Ureter (tissue), 1 donor: ENCODE measurements at regions not wholly inside any gene's neighbourhood (a gene's known extent, or its start where the extent isn't known, plus 50 kb on each side); places are given as distances from the start of the nearest gene placed in this dataset.

Experiments used
- DNase-seq: peaks from one replicate; pipeline ENCODE4 v3.0.0-alpha.2; 2020; ENCODE audit warnings: low spot score
- donor health status: DM: yes; HTN: yes; CAD: no.

DNA sequence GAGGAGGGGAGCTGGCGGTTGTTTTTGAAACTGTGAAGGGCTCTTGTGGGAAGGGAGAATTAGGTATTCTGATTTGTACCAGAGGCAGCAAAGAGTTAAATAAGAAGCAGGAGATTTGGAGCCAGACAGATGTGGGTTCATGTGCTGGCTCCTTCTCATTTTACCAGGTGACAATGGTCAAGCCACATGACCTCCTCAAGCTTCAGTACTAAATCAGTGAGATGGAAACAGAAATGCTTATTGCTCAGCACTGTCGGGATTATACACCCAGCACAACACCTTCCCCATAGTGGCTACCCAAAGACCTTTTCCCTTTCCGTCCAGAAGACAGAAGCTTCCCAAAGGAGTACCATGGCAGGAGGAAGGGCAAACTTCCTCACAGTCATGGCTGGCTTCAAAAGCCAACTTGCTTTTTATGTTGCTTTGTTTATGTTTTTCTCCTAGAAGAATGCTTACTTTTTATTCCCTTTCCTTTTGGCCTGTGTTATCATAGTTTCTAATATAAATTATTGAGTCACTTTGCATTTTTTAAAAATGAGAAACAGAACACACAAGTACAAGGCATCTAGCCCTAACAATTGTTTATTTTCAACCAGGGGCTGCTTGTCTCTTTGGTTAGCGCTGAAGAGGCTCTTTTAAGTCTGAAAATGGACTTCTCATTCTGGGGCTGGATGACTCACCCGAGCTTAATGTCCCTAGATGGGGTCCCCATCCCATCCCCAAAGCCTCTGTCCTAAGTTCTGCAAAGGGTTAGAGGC, 181.5 kb upstream of the ZBED5 start:
- no peak for DNase-seq

DNA sequence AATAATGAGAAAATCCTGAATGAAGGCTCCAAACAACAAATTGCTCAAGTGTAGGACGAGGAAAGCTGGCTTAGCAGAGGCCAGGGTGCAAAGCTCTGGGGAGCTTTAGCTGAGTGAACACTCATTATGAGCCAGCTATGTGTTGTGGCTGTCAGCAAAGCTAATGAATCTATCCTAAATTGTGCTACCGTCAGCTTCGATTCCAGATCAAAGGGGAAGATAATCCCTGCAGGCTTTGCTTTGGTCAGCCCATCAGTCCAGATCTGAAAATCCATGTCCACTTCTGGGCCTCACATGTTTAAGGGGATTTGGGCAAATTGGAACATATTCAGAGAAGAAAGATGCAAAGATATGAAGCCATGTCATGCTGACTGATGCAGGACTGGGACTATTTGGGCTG, 180.9 kb upstream of the ZBED5 start:
- DNase-seq, result no peak

DNA sequence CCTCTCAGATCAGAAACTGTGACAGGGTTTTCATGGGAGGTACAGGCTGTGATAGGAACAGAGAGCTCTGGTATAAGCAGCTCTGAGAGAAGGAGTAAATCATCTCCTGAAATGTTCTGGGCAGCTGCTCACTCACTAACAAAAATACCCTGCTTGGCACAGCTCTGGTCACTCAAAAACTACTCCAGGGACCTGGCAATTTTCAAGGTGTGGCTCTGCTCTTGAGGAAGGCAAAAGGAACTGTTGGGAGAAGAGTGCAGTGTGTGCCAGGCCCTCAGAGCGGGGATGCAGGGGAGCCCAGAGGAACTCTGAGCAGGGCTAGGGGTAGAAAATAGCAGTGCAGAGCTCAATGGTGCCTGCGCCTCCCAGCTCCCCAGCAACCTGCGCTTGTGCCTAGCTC, 180.5 kb upstream of the ZBED5 start:
- DNase-seq, result no peak

DNA sequence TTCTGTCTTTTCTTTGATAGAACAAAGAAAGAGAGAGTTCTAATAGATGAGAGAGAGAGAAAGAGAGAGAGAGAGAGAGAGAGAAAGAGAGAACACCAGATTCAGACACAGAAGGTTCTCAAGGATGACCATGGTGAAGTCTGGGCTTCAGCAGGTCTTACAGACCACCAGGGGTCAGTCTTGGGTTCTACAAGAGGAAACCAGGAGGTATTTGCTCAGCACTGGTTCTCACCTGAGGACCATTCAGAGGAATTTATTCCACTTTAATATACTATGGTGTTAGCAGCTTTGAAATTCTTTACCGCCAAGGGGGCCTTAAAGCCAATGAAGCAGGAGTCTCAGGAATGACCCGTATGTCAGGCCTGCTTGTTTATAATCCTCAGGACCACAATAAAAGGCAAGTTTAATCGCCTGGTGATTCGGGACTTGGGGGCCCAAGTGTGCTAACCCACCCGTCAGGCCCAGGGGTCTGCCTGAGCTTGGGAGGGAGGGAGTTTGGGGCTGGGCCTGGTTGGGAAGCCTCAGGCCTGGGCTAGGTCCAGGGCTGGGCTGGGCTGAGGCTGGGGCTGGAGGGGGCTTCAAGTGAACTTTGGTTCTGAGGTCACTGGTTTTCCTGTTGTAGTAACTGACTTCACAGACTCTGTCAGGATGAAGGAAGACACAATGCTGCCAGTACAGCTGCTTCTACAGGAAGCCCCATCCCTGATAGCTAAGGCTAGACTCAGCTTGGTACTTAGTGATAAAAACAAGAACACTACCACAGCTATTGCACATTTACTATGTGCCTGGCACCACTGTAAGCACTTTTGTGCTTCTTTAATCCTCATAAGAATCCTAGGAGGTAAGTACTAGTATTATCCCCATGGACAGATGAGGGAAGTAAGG, 179.2 kb upstream of the ZBED5 start:
- DNase-seq, result no peak

DNA sequence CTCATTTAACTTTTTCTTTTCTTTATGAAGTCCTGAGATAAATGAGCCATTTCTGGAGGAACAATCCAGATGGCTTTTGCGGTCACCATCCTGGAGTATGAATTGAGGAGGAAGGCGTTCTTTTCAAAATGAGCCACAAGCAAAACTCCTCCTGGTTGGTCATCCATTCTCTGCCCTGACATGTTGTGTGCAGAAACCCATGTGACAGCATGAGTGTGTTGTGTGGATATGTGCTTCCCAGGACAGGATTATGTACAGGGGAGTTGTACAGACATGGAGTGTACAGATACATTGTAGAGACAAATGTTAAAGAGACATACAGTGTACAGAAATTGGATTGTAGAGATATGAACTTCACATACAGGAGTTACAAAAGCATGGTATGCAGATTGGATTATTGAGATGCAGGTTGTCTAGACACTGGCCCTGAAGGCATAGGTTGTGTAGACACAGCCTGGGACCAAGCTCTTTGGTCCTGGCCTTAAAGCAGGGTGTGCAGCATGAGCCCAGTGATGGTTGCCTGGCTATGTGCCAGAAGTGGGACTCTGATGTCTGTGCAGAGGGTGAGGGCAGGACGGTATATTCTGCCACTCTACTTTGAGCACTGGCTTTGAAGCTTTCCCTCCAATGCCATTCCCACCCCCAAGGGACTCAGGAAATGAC, 178.5 kb upstream of the ZBED5 start:
- no peak for DNase-seq

DNA sequence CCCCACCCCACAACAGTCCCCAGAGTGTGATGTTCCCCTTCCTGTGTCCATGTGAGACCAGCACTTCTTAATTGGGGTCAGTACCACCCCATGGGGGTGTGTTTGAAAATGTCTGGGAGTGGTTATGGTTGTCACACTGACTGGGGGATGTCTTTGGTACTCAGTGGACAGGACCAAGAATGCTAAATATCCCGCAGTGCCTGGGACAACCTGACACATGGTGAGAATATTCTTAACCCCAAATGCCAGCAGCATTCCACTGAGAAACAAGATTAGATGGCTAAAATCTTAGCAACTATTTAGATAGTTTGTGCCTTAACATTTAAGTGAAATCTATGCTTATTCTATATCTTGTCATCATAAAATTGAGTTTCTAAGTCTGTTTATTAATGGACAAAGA, 177.5 kb upstream of the ZBED5 start:
- DNase-seq, result no peak

DNA sequence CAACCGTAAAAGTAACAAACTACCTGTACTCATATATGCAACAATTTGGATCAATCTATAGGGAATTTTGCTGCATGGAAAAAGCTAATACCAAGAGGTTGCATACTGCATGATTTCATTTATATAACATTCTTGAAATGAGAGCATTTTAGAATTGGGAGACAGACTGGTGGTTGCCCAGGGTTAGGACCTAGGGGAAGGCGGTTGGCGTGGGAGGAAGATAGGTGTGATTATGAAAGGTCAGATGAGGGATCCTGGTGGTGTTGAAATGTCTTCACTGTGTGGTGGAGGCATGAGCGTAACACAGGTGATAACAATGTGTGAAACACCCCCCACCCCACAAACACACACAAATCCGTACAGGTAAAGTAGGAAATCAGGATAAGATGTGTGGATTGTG, 176.6 kb upstream of the ZBED5 start:
- no peak for DNase-seq

DNA sequence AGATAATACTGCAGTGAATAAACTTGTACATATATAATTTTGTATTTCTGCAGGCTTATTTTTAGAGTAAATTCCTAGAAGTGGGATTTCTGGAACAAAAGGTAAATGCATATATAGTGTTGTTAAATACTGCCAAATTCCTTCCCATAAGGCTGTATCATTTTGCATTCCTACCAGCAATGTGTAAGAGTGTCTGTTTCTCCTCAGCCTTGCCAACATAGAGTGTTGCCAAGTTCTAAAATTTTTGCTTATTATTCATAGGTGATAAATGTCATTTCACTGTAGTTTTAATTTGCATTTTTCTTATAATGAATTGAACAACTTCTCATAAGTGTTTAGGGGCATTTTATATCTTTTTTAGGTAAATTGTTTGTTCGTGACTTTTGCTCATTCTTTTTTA, 174.2 kb upstream of the ZBED5 start:
- DNase-seq, result no peak

DNA sequence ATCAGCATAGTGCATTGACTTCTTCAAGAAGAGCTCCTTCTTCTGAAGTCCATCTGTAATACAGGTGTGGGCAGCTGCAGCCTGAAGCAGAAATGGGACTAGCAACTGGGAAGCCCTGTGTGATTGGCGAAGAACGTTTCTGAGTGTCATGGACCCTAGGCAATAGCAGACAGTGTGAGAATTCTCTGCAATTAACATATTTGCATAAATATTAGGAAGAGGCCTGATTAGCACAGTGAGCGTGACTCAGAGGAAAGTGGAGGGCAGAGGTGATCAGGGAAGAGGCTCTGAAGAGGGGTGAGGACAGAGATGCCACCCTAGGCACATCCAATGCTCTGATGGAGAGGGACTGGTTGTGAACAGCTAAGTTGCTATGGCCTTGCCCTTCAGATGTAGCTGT, 171.2 kb upstream of the ZBED5 start:
- no peak for DNase-seq

DNA sequence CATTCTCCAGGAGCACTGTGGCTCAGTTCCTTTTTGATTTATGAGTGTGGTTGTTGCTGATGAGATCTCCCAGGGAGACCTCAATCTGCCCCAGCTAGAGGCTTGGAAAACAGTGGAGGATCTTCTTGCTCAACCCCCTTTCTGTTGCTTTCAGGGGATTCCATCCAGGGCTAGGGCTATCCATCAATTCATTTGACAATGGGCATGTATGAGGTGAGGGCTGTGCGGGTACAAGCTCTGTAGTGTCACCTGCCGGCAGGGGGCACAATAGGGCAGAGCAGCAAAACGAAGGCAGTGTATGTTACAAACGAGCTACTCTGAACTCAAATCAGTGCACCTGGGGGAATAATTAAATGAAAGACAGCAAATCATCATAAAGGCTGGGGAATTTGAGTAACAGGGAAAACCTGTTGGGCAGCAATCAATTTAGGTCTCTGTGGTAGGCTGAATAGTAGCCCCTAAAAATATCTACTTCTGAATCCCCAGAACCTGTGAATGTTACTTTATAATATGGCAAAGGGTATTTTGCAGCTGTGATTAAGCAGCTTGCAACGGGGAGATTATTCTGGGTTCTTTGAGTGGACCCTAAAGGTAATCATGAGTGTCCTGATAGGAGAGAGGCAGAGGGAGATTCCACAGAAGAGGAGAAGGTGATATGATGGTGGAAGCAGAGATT, 170.3 kb upstream of the ZBED5 start:
- peak; percentile 65 for DNase-seq

DNA sequence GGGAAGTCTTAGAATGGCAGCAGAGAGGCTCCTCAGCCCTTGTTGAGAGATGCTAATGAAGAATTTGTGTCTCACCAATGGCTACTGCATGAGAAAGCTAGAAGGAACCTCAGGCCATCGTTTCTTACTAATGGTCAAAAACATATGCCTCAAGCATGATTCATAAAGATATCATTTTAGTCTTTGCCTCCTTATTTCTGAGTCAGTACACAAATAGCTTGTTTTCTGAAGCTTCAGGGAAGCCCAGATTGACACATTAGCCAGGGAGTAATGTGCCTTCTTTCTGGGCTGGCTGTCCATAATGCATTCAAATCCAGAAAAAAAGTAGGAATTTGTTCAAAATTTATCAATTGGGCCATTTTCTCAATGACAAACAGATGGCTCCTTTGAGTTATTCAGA, 169.4 kb upstream of the ZBED5 start:
- DNase-seq, result no peak

DNA sequence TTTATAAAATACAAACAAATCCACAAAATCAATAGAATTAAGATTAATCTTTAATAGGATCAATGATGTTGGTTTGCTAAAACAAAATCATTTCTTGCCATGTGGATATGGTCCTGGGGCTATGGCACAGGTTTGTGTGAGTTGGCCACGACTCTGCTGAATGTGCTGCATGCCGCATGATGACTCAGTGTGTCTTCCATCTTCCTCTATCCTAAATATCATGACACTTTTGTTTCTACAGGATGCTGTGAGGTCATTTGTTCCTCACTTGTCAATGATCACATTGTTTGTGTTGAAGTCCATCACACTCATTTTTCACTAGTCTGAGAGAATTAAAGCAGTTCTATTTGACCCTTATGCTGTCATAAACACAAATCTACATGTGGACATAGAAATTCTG, 167.2 kb upstream of the ZBED5 start:
- no peak for DNase-seq

DNA sequence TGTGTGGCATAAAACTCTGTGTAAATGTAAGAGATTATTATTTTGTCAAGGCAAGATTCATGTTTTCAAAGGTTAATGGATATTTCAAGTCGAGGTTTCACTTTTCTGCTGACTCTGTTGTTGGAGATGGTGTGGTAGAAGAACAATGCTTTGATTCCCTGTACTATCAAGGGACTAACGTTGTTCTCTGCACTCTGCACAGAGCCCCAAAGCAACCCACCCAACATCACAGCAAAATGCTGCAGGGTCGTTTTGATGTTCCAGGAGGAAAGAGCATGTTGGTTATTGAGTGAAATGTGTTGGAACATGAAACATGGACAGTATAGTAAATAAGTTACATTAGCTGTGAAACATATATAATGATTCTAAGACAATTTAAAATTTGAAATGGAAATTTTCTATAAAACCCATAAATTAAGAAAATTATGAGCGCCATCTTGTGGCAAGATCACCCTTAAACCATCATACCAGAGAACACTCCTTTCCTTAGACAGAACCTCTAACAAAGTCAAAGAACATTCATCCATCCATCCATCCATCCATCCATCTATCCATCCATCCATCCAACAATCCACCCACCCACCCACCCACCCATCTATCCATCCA, 164.4 kb upstream of the ZBED5 start:
- DNase-seq, result no peak

DNA sequence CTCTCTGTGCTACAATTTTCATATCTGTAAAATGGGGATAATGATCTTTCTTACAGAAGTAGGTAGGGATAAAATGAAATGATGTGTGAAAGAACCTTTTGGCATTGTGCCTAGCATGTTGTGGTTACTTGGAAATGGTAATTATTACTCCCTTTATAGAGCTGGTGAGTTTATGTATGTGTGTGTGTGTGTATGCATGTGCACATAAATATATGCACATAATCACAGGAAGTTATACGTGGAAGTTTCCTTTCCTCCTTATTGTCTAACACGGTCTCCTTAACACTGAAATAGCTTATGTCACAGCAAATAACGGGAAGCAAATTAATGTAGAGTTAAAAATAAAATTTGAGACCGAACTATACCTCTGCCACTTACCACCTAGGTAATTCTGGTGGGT, 163.7 kb upstream of the ZBED5 start:
- DNase-seq, result no peak

DNA sequence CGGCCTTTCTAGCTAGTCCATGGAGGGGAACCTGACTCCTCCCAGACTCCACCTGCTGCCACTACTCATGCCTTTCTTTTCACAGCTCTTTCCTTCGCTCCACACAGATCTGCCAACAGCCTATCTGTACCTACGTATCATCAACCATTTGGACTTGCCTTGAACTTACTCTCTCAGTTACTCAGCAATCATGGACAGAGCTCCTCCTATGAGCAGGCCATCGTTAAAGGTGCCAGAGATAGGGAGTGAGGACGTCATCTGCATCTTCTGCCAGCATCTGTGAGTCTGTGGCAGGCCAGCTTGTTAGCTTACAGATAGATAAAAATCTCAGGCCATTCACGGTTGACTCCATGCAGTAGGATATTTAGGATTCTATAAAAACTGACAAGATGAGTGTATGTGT, 162.9 kb upstream of the ZBED5 start:
- DNase-seq, result no peak

DNA sequence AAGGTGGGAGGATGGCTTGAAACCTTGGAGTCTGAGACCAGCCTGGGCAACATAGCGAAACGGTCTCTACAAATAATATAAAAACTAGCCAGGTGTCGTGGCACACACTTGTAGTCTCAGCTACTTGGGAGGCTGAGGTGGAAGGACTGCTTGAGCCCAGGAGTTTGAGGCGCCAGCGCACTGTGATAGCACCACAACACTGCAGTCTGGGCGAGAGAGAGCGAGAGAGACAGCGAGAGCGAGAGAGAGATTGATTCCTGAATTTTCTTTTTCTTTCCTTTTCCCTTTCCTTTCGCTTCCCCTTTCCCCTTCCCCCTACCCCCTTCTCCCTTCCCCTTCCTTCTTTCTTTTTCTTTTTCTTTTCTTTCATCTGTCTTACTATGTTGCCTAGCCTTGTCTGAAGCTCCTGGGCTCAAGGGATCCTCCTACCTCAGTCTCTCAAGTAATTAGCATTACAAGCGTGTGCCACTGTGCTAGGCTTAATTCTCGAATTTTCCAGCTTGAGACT, 162.4 kb upstream of the ZBED5 start:
- DNase-seq, result no peak

DNA sequence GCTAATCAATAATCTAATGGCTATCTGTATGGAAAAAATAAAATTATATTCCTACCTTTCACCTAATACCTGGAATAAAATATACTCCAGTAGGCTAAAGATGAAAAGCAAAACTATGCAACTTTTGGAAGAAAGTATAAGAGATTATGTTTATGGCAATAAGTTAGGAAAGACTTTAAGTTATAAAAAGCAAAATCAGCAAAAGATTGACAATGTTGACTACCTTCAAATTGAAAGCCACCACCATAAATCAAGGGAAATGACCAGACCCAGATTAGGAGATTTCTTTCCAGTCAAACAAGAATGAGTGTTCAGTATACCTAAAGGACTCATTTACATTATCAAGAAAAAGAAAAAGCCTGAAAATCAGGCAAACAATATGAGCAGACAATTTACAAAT, 159.1 kb upstream of the ZBED5 start:
- DNase-seq, result no peak

DNA sequence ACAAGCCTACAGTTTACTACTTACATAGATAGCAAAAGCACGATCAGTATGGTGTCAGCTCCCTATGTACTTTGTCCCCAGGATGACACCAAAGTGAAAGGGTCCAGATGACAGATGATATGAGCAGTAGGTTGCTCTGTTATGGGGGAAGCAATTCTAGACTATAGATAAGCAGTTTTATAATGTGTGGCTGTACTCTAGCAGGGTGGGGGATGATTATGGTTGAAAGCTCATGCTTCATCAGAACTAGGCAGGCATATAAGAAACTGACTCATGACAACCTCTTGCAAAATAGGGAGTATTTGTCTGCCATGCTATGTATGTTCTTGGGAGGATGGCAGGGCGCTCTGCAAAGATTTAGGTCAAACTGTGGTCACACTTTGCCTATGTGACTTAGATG, 158.2 kb upstream of the ZBED5 start:
- no peak for DNase-seq

DNA sequence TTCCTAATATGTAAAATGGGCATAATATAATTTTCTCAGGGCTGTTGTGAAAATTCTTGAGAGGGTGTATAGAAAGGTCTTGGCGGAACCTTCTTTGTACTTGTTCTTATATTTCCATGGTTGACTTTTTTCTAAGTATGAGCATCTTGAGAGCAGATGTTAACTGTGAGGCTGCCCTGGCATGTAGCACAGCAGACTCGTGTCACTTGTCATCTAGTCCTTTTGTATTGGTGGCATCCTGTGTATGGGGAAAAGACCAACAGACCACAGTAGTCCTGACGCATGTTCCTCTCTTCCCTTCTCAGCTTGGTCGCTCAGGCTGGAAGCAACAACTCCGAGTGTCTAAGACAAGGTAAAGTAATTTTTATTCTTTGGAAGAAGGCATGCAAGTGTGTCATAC, 153.8 kb upstream of the ZBED5 start:
- no peak for DNase-seq

DNA sequence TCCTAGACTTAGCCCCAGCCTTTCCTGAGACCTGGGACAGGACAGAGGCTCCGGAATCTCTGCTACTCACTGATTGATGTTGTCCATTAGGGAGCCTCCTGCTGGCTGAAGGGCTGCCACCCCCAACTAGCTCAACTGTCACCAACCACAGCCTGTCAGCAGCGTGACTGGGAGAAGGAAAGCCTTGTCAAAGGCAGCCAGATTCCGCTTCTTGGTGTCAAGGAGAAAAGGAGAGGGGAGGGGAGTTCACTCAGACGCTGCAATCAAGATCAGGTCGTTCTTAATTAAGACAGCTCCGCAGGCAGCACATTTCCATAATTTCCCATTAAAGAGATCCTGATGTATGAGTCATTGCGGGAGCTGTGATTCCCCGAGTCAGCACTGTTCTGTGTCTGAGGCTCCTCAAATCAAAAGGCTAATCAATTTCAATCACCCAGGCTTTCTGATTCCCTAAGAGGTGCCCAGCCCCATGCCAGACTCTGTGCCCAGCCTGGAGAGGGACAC, 152.8 kb upstream of the ZBED5 start:
- no peak for DNase-seq

DNA sequence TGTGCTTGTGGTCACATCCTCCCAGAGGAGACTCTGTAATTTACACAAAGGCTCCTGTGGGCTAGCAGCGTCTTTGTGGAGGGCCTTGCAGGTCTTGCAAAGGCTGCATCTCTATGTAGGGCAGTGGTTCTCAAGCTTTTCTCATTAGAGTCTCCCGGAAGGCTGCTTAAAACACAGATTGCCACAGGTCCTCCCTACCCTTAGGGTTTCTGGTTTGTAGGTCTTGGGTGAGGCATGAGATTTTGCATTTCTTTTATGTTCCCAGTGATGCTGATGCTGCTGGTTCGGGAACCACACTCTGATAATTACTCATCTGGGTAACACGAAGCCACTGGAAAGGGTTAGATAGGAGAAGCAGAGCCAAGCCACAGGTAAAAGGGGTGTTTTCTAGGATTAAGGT, 151.3 kb upstream of the ZBED5 start:
- no peak for DNase-seq
